DND-41 (cell line): ENCODE measurements at regions not wholly inside any gene's neighbourhood (a gene's known extent, or its start where the extent isn't known, plus 50 kb on each side); places are given as distances from the start of the nearest gene placed in this dataset.

Experiments
- EZH2 ChIP-seq: IDR thresholded peaks from 3 replicates; pipeline ENCODE4 v1.6.1; 2012; ENCODE audit warnings: borderline replicate concordance, low read depth, mild to moderate bottlenecking, moderate library complexity, low read length, inconsistent platforms; ENCODE audit not compliant: severe bottlenecking
- TF ChIP-seq, protein P1 (sequence below): IDR thresholded peaks from 2 replicates; pipeline ENCODE4 v1.5.1; 2012; ENCODE audit warnings: borderline replicate concordance, low read length, moderate library complexity, mild to moderate bottlenecking; ENCODE audit not compliant: poor library complexity, severe bottlenecking; ENCODE audit errors: extremely low read depth

DNA sequence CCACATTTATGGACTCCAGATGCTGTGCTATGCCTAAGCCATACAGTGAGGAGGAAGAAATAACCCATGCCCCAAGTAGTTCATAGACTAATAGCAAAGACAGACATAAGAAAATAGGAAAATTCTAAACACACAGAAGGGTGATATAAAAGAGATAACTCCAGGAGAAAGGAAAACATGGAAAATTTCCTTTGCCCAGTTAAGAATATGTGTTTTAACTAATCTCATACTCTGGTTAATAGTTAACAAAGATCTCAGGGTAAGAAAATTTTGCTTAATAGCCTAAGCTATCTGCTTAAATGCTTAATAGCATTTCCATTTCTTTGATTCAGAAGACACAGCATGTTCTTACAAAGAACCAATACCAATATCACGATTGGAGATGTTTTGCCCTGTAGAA lies 358.0 kb downstream of the MSX2 start:
- TF ChIP-seq, protein P1, sequence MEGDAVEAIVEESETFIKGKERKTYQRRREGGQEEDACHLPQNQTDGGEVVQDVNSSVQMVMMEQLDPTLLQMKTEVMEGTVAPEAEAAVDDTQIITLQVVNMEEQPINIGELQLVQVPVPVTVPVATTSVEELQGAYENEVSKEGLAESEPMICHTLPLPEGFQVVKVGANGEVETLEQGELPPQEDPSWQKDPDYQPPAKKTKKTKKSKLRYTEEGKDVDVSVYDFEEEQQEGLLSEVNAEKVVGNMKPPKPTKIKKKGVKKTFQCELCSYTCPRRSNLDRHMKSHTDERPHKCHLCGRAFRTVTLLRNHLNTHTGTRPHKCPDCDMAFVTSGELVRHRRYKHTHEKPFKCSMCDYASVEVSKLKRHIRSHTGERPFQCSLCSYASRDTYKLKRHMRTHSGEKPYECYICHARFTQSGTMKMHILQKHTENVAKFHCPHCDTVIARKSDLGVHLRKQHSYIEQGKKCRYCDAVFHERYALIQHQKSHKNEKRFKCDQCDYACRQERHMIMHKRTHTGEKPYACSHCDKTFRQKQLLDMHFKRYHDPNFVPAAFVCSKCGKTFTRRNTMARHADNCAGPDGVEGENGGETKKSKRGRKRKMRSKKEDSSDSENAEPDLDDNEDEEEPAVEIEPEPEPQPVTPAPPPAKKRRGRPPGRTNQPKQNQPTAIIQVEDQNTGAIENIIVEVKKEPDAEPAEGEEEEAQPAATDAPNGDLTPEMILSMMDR = no peak
- no peak for TF ChIP-seq EZH2
